ENCODE measurements at regions not wholly inside any gene's neighbourhood (a gene's known extent, or its start where the extent isn't known, plus 50 kb on each side); places are given as distances from the start of the nearest gene placed in this dataset.
"Not testable (repeated sequence)": the region's sequence is repeated elsewhere in the genome, so short reads cannot be mapped to it uniquely, and the experiment has no call there.

GRCh38 chrX:101823236-101823635 lies 108.6 kb downstream of the ZMAT1 start:
- DNase-seq, result no peak

DNA sequence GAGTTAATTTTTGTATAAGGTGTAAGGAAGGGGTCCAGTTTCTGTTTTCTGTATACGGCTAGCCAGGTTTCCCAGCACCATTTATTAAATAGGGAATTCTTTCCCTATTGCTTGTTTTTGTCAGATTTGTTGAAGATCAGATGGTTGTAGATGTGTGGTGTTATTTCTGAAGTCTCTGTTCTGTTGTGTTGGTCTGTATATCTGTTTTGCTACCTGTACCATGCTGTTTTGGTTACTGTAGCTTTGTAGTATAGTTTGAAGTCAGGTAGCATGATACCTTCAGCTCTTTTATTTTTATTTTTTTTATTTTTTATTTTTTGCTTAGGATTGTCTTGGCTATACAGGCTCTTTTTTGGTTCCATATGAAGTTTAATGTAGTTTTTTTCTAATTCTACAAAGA lies 114.1 kb downstream of the ZMAT1 start:
- DNase-seq, result not testable (repeated sequence)

DNA sequence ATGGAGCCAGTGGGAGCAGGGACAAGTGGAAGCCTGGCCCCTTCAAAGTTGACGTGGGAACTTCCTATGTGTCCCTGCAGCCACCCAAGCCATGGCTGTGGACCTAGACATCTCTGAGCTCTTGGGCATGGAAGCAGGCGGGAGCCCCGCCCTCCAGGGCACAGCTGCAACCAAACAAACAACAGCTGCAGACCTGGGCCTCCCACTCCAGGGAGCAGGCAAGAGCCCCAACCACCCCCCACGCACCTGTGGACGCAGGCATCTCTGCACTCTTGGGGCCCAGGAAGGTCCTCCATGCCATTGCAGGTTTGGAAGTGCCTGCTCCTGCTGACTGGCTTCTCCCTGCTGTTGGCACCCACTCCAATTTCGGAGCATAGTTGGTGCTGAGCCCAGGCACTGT lies 118.6 kb downstream of the ZMAT1 start:
- no peak for DNase-seq

DNA sequence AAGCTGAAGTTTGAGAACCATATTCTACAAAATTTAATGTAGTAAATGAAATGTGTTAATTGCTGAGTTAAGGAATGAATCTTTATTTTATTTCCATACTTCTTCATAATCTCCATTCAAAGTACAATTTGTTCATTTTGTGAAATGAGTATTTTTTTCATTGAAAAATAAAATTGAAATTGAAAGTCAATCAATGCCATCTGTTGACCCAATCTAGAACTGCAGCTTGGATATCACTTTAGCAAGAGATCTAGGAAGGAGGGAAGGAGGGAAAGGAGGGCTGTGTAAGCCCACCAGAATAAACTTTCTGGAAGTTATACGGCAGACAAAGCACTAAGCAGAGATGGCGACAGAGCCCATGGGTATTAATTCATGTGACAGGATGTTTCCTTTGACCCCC lies 128.4 kb downstream of the ZMAT1 start:
- no peak for DNase-seq

- peak; percentile 71 to 83 for DNase-seq
Measured at GRCh38 chrX:101799387-101799786, 132.4 kb downstream of the ZMAT1 start.

DNA sequence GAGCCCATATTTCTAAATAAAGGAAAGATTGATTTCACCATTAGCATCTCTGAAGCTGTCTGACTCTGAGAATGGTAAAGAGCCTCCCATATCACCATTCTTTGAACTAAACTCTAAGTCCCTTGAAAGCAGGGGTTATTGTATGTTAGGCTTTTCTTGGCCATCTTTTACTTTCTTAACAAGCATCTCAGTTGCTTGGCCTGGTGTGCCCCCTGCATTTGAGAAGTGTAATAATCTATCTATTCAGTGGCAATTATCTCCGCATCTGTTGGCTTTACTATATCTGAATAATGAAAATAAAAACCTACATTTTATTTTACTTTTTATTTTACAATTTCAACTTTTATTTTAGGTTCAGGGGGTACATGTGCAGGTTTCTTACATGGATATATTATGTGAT lies 128.3 kb upstream of the ARMCX2 start:
- DNase-seq, result no peak

- no peak for DNase-seq
Measured at GRCh38 chrX:101785142-101785541, 125.5 kb upstream of the ARMCX2 start.

DNA sequence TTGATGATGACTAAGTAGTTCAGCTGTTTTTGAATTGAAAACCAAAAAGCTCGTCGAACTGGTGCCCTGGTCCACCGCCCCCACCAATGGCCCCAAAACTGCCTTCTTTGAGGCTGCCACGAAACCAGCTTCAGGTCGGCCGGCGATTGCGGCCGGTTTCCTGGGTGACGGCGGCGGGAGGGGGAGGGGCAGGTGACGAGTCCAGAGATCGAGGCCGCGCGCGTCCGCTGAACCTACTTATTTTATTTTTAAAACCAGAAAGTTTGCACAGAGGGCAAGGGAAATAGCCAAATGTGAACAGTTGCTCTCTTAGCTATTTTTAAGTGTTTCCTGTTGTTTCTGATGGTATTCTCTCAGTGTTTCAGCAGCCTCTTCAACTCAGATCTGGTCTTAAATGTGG lies 120.8 kb upstream of the ARMCX2 start:
- DNase-seq, result not testable (repeated sequence)

DNA sequence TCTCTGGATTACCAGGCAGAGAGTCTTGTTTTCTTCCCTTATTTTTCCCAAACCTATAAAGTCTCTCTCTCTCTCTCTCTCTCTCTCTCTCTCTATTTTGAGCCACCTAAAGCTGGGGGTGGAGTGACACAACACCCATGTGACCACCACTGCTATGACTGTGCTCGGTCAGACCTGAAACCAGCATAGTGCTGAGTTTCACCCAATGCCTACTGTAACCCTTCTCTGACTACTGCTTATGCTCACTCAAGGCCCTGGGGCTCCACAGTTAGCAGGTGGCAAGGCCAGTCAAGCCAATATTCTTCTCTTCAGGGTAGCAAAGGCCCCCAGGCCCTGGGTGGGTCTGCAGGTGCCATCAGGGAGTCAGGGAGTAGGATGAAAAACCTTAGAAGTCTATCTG lies 114.7 kb upstream of the ARMCX2 start:
- DNase-seq, result no peak

DNA sequence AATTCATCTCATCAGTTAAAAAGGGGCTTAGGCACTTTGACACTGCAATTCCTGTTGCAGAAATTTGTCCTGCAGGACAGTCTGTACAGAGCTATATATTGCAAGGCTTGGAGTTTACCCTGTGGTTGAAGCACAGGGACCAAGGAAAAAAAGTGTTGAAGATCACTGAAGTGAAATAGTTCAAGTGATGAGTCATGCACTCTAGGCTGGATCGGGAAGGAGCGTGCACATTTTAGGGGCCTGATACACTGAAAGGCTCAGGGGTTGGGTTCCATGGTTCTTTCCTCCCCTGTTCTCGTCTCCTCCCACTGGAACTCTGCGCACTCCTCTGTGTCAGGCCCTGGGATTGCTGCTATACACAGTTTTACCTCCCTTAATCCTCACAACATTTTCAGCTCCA lies 104.9 kb upstream of the ARMCX2 start:
- no peak for DNase-seq

GRCh38 chrX:101759000-101759399 lies 99.3 kb upstream of the ARMCX2 start:
- no peak for DNase-seq

- DNase-seq, result no peak
Measured at GRCh38 chrX:101750744-101751143, 91.1 kb upstream of the ARMCX2 start.

GRCh38 chrX:101749436-101749835 lies 89.8 kb upstream of the ARMCX2 start:
- DNase-seq, result no peak

DNA sequence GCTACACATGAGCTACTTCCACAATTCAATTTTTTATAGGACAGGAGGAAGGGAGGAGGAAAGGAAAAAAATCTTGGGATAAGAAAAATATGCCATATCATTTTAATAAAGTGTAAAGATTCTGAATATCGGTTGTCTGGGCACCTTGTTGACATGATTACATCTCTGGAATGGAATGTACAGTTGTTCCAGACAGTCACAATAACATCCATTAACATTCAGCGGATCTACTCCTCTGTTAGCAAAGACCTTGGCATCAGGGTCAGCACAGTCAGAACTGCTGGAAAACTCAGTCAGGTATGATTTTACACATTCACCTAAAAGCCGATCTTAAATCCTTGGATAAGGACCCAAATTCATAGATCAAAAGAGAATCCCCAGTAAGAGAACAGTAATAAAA lies 85.4 kb upstream of the ARMCX2 start:
- no peak for DNase-seq

DNA sequence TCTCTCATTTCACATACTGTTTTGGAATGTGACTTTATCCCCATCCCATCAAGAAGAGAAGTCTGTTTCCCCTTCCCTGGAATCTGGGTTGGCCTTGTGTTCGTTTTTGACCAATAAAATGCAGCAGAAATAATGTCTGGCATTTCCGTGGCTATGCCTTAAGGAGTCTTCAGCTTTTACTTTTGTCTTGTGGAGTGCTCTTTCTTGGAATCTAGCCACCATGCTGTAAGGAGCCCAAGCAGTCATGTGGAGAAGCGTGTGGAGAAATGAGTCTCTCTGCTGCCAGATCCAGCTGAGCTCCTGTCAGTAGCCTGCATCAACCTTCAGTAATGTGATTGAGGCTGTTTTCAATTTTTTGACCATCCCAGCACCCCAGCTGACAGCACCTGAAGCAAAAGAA lies 84.4 kb upstream of the ARMCX2 start:
- no peak for DNase-seq

DNA sequence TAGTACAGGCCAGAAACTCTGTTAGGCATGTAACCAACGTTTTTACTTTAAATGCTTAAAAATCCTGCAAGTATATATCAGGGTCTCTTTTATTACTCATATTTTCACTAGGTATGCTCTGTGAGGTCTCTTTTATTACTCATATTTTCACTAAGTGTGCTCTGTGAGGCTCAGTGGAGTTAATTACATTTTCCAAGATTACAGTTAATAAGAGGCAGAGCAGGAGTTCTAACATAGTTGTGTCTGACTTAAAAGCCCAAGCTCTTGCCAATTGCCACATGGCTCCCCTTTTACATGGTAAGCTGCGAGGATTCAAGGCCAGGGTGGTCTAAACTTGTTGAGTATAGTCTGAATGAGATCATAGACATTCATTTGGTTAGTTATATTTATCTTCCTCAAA lies 81.0 kb upstream of the ARMCX2 start:
- no peak for DNase-seq

DNA sequence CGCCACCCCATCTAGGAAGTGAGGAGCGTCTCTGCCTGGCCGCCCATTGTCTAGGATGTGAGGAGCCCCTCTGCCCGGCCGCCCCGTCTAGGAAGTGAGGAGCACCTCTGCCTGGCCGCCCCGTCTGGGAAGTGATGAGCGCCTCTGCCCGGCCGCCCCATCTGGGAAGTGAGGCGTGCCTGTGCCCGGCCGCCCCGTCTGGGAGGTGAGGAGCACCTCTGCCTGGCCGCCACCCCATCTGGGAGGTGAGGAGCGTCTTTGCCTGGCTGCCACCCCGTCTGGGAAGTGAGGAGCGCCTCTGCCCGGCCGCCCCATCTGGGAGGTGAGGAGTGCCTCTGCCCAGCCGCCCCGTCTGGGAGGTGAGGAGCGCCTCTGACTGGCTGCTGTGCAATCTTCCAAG lies 79.2 kb upstream of the ARMCX2 start:
- not testable (repeated sequence) for DNase-seq

DNA sequence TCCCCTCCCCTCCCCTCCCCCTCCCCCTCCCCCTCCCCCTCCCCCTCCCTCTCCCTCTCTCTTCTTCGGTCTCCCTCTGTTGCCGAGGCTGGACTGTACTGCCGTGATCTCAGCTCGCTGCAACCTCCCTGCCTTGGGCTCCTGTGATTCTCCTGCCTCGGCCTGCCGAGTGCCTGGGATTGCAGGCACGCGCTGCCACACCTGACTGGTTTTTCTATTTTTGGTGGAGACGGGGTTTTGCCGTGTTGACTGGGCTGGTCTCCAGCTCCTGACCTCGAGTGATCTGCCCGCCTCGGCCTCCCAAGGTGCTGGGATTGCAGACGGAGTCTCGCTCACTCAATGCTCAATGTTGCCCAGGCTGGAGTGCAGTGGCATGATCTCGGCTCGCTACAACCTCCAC lies 78.8 kb upstream of the ARMCX2 start:
- not testable (repeated sequence) for DNase-seq

DNA sequence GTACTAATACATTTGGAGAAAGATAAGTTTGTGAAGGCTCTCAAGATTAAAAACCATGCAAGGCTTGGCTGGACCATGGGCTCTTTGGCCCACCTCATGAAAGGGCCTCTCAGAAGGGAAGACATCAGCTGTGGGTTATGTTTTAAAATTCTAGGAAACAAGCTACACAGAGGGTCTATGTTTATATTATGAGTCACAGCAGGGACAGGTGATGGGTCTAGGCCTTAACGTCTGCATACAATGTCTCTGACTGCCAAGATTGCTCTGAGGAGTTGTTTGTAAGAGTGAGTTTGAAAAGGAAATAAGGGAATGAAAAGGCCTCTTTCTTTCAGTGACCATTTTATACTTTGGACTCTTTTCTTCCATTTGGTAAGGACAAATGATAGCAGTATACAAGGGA lies 77.0 kb upstream of the ARMCX2 start:
- DNase-seq, result no peak

DNA sequence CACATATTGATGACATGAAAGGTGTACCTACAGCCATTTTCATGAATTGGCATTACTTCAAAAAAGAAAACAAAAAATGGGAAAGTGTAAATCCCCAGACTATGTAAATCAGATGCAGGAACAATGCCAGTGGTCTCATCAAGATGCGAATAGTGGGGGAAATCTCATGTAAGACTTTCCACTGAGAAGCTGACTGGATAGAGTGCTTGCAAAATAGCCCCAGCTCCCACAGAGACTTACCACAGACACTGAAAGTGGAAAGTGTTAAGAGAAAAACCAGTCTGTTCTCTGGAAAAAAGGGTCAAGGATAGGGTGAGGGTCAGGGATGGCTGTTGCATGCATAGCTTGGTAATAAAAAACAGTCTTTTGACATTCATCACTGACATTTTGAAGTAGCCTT lies 73.2 kb upstream of the ARMCX2 start:
- DNase-seq, result no peak

DNA sequence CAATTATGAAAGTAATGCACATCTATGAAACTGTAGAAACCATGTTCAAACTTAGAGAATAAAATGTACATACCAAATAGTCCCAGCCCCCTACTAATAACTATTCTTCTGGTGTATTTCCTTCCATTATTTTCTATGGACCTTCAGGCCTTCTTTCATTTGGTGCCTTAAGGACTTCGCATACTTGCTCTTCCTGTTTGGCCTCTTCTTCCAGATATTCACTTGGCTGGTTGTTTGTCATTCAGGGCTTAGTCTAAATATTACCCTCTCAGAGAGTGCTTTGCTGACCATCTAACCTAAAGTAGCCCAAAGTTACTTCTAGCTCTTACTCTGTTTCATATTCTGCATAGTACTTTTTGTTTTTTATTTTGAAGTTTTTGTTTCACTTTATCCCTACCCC lies 70.3 kb upstream of the ARMCX2 start:
- DNase-seq, result no peak
